GM12872 (cell line): ENCODE measurements at regions not wholly inside any gene's neighbourhood (a gene's known extent, or its start where the extent isn't known, plus 50 kb on each side); places are given as distances from the start of the nearest gene placed in this dataset.

Experiments used
- CTCF ChIP-seq: IDR thresholded peaks from 3 replicates; pipeline ENCODE4 v1.5.1; 2011; ENCODE audit warnings: low read depth, mild to moderate bottlenecking, low read length, moderate library complexity; ENCODE audit not compliant: insufficient read depth

- TF ChIP-seq CTCF = no peak
Measured at GRCh38 chr7:130850956-130851355, 116.9 kb upstream of the KLF14 start.

DNA sequence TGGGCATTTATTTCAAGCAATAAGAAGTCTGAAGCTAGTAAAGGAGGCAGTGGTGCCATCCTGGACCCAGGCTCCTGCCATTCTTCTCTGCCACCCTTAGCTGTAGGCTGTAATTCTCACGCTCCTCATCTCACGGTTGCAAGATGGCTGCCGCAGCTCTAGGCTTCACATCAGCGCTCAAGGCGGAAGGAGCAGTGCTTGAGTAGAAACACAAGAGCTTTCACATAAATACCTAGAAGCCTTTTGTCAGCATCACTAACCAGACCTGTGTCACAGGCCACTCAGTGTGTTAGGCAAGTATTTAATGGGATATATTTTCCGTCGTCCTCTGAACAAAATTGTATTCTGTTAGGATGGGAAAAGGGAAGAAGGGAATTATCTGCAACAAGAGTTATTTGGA lies 118.9 kb upstream of the KLF14 start:
- TF ChIP-seq CTCF = no peak

GRCh38 chr7:130853503-130854279 lies 119.7 kb upstream of the KLF14 start:
- TF ChIP-seq CTCF = no peak

GRCh38 chr7:130854481-130854880 lies 120.5 kb upstream of the KLF14 start:
- no peak for TF ChIP-seq CTCF

DNA sequence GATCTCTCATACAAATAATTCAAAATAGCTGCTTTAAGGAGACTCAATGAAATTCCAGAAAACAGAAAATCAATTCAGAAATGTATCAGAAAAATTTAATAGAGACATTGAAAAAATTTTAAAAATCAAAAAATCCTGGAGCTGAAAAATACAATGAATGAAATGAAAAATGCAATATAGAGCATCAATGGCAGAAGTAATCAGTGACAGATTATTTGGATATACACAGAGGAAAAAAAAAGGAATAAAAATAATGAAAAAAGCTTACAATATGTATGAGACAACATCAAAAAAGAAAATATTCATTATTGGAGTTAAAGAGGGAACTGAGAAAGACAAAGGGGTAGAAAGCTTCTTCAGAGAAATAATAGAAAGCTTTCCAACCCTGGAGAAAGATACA lies 122.9 kb upstream of the KLF14 start:
- no peak for TF ChIP-seq CTCF

DNA sequence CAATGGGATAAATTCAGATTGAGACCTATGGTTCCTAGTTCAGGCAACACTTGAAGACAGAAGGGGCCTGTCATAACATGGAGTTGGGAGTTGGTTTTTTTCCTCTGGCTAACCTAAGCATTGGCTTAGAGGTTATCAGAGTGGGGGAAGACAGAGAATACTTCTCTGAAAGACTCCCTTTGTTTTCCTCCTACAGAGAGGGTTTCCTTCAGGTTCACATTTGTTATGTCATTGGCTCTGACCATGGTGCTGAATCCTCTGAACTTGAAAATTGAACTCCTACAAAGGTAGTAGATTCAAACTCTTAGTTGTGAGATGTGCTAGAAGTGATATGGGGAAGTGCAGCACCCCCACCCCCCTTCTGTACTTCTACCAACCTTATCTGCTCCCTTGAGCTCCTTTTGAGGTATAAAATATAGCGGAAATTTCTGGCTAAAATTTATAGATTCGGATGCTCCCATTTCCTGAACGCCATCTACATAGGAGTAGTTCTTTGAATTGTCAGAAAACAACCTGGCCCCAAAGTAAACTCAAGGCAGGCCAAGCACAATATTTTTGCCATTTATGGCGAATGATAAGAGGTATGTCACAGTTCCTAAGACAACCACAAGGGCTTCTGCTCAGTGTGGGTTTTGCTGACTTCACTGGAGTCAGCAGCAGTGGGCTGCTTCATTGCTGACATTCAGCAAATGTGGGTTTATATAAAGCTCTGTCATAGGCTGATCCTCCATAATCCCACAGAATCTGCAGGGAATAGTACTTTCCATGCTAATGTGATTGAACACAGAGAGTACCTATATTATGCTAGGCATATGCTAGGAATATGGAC lies 131.6 kb upstream of the KLF14 start:
- TF ChIP-seq CTCF = no peak

DNA sequence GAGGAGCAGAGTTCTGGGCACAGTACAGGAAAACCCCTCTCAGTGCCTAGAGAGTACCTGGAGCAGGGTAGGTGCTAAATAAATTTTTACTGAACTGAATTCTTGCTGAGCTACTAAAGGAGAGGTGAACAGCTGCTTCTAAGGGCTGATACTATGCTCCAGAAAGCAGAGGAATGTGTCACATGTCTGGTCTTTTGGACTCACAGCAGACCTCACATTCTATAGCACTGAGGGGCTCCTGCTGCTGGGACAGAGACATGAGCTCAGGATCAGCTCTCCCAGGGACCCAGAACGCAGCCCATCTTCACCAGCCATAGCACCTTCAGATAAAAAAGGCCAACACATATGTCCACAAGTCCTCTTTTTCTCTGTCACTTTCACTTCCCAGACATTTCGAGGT lies 133.0 kb upstream of the KLF14 start:
- TF ChIP-seq CTCF = no peak
